GM12873 (cell line): ENCODE measurements at regions not wholly inside any gene's neighbourhood (a gene's known extent, or its start where the extent isn't known, plus 50 kb on each side); places are given as distances from the start of the nearest gene placed in this dataset.

Experiments
- TF ChIP-seq, protein P1 (sequence below): IDR thresholded peaks from 2 replicates; pipeline ENCODE4 v1.5.1; 2012; ENCODE audit warnings: low read depth, mild to moderate bottlenecking, moderate library complexity, low read length, control low read depth; ENCODE audit not compliant: insufficient read depth; ENCODE audit errors: missing control alignments

DNA sequence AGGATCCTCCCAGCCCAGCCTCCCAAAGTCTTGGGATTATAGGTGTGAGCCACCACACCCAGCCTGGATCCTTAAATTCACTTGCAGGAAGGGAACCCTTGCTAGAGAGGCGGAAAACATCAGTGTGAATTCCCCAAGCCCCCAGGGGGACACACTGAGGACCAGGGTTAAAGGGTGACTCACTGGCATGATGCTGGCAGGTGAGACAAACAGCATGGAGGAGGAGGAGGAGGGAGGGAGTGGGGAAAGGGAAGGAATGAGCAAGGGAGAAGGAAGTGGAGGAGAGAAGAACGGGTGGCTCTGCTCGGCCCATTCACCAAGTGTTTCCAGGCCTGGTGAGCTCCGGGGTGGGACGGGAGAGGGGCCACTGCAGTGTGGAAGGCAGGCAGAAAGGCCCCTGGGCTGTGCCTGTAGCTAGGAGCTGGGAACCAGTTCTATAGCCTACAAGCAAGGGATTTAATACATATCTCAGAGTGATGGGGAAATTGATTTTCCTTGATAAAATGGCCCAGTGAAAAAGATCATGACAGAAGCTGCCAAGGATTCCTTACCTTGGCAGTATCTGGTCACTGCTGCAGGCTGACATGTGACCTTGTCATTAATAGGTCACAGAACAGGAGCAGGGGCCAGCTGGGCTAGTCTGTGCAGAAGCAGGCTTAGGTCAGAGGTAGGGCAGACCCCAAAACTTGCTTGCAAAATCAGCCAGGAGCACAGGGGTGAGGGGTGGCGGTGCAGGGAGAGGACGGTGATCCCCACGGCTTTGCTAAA lies 370.2 kb downstream of the SHANK2 start:
- TF ChIP-seq, protein P1, sequence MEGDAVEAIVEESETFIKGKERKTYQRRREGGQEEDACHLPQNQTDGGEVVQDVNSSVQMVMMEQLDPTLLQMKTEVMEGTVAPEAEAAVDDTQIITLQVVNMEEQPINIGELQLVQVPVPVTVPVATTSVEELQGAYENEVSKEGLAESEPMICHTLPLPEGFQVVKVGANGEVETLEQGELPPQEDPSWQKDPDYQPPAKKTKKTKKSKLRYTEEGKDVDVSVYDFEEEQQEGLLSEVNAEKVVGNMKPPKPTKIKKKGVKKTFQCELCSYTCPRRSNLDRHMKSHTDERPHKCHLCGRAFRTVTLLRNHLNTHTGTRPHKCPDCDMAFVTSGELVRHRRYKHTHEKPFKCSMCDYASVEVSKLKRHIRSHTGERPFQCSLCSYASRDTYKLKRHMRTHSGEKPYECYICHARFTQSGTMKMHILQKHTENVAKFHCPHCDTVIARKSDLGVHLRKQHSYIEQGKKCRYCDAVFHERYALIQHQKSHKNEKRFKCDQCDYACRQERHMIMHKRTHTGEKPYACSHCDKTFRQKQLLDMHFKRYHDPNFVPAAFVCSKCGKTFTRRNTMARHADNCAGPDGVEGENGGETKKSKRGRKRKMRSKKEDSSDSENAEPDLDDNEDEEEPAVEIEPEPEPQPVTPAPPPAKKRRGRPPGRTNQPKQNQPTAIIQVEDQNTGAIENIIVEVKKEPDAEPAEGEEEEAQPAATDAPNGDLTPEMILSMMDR = no peak

DNA sequence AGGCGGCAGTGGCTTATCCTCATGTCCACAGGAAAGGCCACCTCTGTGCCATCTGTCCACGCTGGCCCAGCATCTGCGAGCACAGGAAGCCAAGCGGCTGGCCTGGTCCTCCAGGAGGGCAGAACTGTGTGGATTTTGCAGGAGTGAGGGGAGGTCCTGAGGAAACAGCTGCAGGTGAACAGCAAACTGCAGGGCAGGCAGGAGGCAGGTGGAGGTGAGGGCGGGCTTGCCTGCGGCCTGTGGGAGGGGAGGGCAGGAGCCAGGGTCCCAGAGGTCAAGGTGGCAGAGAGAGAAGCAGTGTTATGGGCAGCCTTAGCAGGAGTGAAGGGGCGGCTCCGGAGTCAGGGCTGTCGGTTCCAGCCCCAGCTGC lies 369.7 kb downstream of the SHANK2 start:
- TF ChIP-seq, protein P1 = no peak

DNA sequence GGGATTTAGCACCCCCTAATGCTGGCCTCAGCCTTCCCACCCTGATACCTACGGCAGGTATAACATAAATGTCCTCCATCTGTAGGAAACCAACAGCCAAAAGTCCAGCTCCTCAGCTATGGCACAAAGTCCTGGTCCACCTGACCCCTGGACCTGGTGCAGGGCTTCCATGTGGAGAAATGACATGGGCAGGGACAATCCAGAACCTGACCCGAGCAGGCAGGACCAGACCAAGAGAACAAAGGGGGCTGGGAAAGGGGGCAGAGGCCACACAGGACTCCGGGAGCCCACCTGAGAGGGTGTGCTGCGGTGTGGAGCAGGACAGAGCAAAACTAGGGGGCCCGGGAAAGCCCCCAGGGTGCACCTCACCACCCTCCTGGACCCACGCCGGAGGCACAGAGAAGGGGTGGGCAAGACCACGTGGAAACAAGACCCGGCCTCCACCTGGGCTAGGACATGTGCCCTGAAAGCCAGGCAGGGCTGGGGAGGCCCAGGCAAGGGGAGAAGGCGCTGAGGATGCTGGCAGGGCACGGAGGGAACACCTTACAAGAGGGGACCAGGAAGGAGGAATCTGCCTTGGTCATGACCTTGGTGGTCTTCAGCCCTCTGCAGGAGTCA lies 368.9 kb downstream of the SHANK2 start:
- TF ChIP-seq, protein P1 = no peak

DNA sequence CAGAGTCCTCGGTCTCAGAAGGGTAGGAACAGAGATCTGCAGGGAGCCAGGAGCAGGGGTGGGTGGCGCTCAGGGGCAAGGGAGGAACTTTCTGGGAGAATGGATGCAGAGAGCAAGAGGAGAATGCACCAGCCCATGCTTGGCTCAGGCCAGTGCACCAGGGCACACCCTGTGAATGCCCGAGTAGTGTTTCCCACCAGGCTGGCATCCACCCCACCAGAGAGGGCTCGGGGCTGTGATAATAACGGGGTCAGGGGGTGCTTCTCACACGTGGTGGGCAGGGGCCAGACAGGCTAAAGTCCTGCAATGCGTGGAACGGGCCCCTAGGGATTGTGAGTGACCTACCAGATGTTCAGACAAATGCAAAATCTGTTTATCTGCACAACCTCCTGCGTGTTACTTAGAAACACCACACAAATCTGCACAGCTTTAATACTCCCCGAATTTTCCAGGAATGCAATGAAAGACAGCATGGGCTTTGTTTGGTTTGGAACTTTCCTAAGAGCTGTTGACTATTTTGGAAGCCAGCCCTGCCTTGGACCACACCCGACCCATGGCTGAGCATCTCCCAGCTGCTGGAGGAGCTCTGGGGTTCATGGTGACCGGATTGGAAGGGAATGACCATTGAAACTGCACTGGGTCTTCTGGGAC lies 368.3 kb downstream of the SHANK2 start:
- TF ChIP-seq, protein P1 = no peak

DNA sequence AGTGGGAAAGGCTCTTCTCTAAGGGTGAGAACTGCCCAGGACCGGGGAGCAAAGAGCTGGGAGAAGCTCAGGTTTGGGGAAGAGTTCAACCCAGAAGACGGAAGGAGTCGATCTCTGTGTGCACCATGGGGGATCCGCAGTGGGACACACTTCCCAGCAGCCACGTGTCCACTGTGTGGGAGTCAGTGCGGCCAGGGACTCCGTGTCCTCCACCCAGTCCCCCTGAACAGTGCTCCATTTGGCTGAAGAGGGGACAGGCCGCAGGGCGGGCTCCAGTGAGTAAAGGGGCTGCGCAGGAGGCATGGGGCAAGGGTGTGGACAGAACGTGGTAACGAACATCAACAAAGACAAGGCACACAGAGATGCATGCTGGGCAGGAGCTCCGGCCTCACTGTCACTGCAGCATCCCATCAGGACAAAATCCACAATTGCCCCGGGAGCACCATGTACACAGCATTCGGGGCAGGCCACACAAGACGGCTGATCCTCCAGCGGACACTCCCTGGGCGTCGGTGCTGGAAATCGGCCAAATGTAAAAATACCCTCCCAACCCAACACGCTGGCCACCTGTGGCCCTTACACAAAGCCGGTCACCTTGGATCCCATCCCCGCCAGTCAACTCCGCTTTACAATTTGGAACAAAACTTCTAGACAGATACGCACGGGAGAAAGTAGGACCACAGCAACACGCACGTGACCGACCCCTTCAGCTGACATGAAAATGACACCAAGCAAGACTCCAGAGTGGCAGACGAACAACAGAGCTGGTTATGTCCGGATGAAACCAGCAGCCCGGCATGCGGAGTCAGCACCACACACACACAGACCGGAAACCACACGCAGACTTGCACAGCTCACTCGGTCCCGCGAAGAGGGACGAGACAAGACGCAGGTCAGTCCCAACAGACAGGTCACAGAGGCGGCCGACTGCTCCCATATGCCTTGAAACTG lies 366.8 kb downstream of the SHANK2 start:
- TF ChIP-seq, protein P1 = no peak

DNA sequence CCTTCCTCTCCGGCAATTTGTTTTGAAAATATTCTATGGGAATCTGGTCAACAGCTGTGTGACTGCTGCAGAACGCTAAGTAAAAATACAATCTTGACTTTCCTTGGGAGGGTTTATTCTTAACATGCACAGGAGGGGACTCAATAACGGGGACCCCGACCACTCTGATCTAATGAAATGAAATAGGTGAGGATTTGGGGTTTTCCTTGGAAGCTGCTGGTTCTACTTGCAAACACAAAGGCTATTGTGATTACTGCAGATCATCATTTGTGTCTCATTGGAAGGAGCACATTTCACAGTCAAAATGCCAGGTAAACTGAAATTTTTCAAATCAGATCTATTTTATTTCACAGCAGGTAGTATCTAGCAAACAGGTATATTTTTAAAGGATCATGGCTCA lies 366.1 kb downstream of the SHANK2 start:
- TF ChIP-seq, protein P1 = no peak
